HCT116 (cell line): ENCODE measurements at regions not wholly inside any gene's neighbourhood (a gene's known extent, or its start where the extent isn't known, plus 50 kb on each side); places are given as distances from the start of the nearest gene placed in this dataset.
"Not testable (repeated sequence)": the region's sequence is repeated elsewhere in the genome, so short reads cannot be mapped to it uniquely, and the experiment has no call there.

Experiments used
- ATAC-seq: fragments of 200-7000 bp; cut with Tn5 transposase; 2 replicates; pipeline ENCODE4 v1.9.1; 2020; ENCODE audit warnings: mild to moderate bottlenecking, moderate library complexity
- BruUV-seq: library from RNA; stranded (reverse); fragments of 400-500 nt; replicated peaks from 2 replicates; lab custom pipeline; 2021; lab: Mats Ljungman, UMichigan
- CTCF ChIA-PET: fragments of 300-600 bp; sonication (Branson Sonifier 250); formaldehyde crosslinking; loops from one replicate; lab custom pipeline; 2021; ENCODE audit warnings: antibody characterized with exemption; lab: Charles Lee
- POLR2A ChIA-PET: fragments of 300-600, 350-600 bp; sonication (Branson Sonifier 250); formaldehyde crosslinking; loops from one replicate; lab custom pipeline; 2021; ENCODE audit warnings: antibody characterized with exemption; lab: Charles Lee
- RAD21 ChIA-PET, 2 experiments: fragments of 300-600 bp; sonication (Branson Sonifier 250); formaldehyde crosslinking; loops; one replicate each; lab custom pipeline; 2023; ENCODE audit warnings: low total read pairs in 2 of 2; ENCODE audit not compliant: uncharacterized antibody in 2 of 2, unreplicated experiment in 2 of 2, low non-redundant PET in 1 of 2; lab: Charles Lee
- DNase-seq: peaks from one replicate; pipeline ENCODE4 v3.0.0-alpha.2; 2010; ENCODE audit warnings: low read depth, low spot score
- H2AFZ ChIP-seq: fragments of 200-600 bp; shearing (Covaris generic), sonication (generic); 2 replicates; pipeline ENCODE4 v1.6.1; 2017; ENCODE audit warnings: low read depth, mixed run types, mixed read lengths, antibody characterized with exemption, low read length; ENCODE audit not compliant: poor library complexity, severe bottlenecking
- H3K27ac ChIP-seq: 2 replicates; pipeline ENCODE4 v1.5.1; 2012; ENCODE audit warnings: low read depth, low read length
- H3K27me3 ChIP-seq: fragments of 200-600 bp; sonication (generic); 2 replicates; pipeline ENCODE4 v1.6.1; 2016; ENCODE audit warnings: mixed run types, low read length, mixed read lengths; ENCODE audit not compliant: insufficient read depth
- H3K36me3 ChIP-seq, 2 experiments: fragments of 200-500 bp in 1 of 2; fragments of 200-600 bp in 1 of 2; sonication (Bioruptor generic) in 1 of 2; sonication (generic) in 1 of 2; 2 replicates each; pipeline versions ENCODE4 v1.5.1 to v1.6.1; 2014 to 2016; ENCODE audit warnings: low read length in 2 of 2, inconsistent platforms in 1 of 2, mixed read lengths in 1 of 2, mixed run types in 1 of 2; ENCODE audit not compliant: insufficient read depth in 2 of 2, control insufficient read depth in 1 of 2
- H3K4me1 ChIP-seq, 2 experiments: fragments of 200-600 bp in 1 of 2; sonication (generic) in 1 of 2; 2 replicates each; pipeline versions ENCODE4 v1.5.1 to v1.6.1; 2012 to 2017; ENCODE audit warnings: low read length in 2 of 2, inconsistent platforms in 1 of 2, mild to moderate bottlenecking in 1 of 2, mixed read lengths in 1 of 2, mixed run types in 1 of 2, moderate library complexity in 1 of 2; ENCODE audit not compliant: insufficient read depth in 2 of 2, control insufficient read depth in 1 of 2
- H3K4me2 ChIP-seq: fragments of 200-600 bp; sonication (generic); 2 replicates; pipeline ENCODE4 v1.6.1; 2017; ENCODE audit warnings: mixed run types, low read length, mixed read lengths
- H3K4me3 ChIP-seq, 2 experiments: fragments of 200-600 bp in 1 of 2; sonication (generic) in 1 of 2; replicated peaks in 1 of 2; 2 replicates each; pipeline ENCODE4 v1.5.1; 2011 to 2016; ENCODE audit warnings: low read length in 2 of 2, control low read depth in 1 of 2, low read depth in 1 of 2, mild to moderate bottlenecking in 1 of 2, mixed read lengths in 1 of 2, mixed run types in 1 of 2
- H3K79me2 ChIP-seq: fragments of 200-600 bp; sonication (generic); 2 replicates; pipeline ENCODE4 v1.6.1; 2017; ENCODE audit warnings: mild to moderate bottlenecking, mixed run types, low read length, moderate library complexity, mixed read lengths; ENCODE audit not compliant: insufficient read depth
- H3K9ac ChIP-seq: fragments of 200-600 bp; sonication (generic); 2 replicates; pipeline ENCODE4 v1.6.1; 2016; ENCODE audit warnings: low read length, mixed read lengths
- H3K9me2 ChIP-seq: fragments of 200-600 bp; sonication (generic), shearing (Covaris generic); 2 replicates; pipeline ENCODE4 v1.6.1; 2017; ENCODE audit warnings: mixed run types, mild to moderate bottlenecking, moderate library complexity; ENCODE audit not compliant: insufficient read depth
- H3K9me3 ChIP-seq, 2 experiments: fragments of 200-500 bp in 1 of 2; fragments of 200-600 bp in 1 of 2; sonication (Bioruptor generic) in 1 of 2; sonication (generic) in 1 of 2; 2 replicates each; pipeline ENCODE4 v1.6.1; 2014 to 2017; ENCODE audit warnings: low read length in 2 of 2, mixed read lengths in 2 of 2, inconsistent platforms in 1 of 2, low read depth in 1 of 2, mild to moderate bottlenecking in 1 of 2, mixed run types in 1 of 2, moderate library complexity in 1 of 2; ENCODE audit not compliant: control insufficient read depth in 1 of 2, insufficient read depth in 1 of 2
- H4K20me1 ChIP-seq: fragments of 200-600 bp; sonication (generic), shearing (Covaris generic); 2 replicates; pipeline ENCODE4 v1.6.1; 2017; ENCODE audit warnings: mixed run types, mild to moderate bottlenecking, moderate library complexity; ENCODE audit not compliant: insufficient read depth
- CEBPB ChIP-seq: IDR thresholded peaks from 2 replicates; pipeline ENCODE4 v1.6.1; 2012; ENCODE audit warnings: low read depth
- ELF1 ChIP-seq: IDR thresholded peaks from 2 replicates; pipeline ENCODE4 v1.6.1; 2012; ENCODE audit warnings: low read depth, borderline replicate concordance
- EZH2 ChIP-seq: fragments of 200-600 bp; sonication (generic); IDR thresholded peaks from 2 replicates; pipeline ENCODE4 v1.6.1; 2017; ENCODE audit warnings: antibody characterized with exemption, mixed run types
- EZH2phosphoT487 ChIP-seq: fragments of 200-600 bp; IDR thresholded peaks from 2 replicates; pipeline ENCODE4 v1.6.1; 2018; ENCODE audit warnings: antibody characterized with exemption, borderline replicate concordance
- JUND ChIP-seq: IDR thresholded peaks from 2 replicates; pipeline ENCODE4 v1.6.1; 2012
- RAD21 ChIP-seq: IDR thresholded peaks from 2 replicates; pipeline ENCODE4 v1.6.1; 2012; ENCODE audit warnings: low read depth, mild to moderate bottlenecking
- SP1 ChIP-seq: IDR thresholded peaks from 2 replicates; pipeline ENCODE4 v1.6.1; 2012; ENCODE audit warnings: low read depth
- SRF ChIP-seq: IDR thresholded peaks from 2 replicates; pipeline ENCODE4 v1.6.1; 2012; ENCODE audit warnings: low read depth
- TCF7L2 ChIP-seq: IDR thresholded peaks from 2 replicates; pipeline ENCODE4 v1.7.0; 2011; ENCODE audit warnings: borderline replicate concordance, inconsistent platforms; ENCODE audit not compliant: insufficient read depth, insufficient read length; ENCODE audit errors: extremely low read depth
- ZFX ChIP-seq: fragments of 450-650 bp; IDR thresholded peaks from 2 replicates; pipeline ENCODE4 v1.6.1; 2017
- ZNF274 ChIP-seq: fragments of 200-500 bp; sonication (Bioruptor generic); IDR thresholded peaks from 2 replicates; pipeline ENCODE4 v1.6.1; 2014; ENCODE audit warnings: mild to moderate bottlenecking, low read depth, low read length, inconsistent platforms
- intact Hi-C: fragments of 100-400 bp; cut with micrococcal nuclease; formaldehyde crosslinking; loops from 2 replicates; pipeline ENCODE4 v1.10.0; 2022
- TF ChIP-seq, protein P1 (sequence below): IDR thresholded peaks from 2 replicates; pipeline ENCODE4 v1.6.1; 2012
- TF ChIP-seq, protein P2 (sequence below): IDR thresholded peaks from 2 replicates; pipeline ENCODE4 v1.6.1; 2012

DNA sequence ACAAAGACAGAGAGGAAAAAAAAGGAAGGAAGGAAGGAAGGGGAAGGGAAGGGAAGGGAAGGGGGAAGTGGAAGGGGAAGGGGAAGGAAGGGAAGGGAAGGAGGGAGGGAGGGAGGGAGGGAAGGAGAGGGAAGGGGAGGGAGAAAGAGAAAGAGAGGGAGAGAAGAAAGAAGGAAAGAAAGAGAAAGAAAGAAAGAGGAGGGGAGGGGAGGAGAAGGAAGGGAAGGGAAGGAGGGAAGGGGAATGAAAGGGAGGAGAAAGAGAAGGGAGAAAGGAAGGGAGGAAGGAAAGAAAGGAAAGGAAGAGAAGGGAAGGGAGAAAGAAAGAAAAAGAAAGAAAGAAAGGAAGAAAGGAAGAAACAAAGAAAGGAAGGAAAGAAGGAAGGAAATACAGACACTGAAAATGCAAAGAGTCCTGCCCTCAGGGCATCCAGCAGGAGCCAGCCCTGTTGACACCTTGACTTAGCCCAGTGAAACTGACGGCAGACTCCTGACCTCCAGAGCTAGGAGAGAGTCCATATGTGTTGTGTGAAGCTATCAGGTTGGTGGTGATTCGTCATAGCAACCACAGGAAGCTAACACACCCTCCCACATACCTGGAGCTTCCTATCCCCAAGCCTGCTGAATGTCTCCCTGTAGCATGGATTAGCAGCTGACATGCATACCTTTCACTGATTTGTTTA, 58.7 kb upstream of the SULF2 start:
- intact Hi-C loops: no loop called here
- Histone ChIP-seq H3K9me3 (no peaks in the 10 kb centered on the region), H2AFZ (no peak overlapping the region), H3K79me2 (no peaks in the 10 kb centered on the region), H3K36me3 (no peaks in the 10 kb centered on the region), H3K9ac (no peak overlapping the region), H3K4me1 (peaks cover 0 to 3% of the 10 kb centered on the region in 2 experiments; a peak in 1 of 4 replicates), H3K4me2 (no peak overlapping the region), H3K27me3 (no peaks in the 10 kb centered on the region), H3K9me2 (no peaks in the 10 kb centered on the region), H3K4me3 (no peak overlapping the region), H3K27ac (no peak overlapping the region), H4K20me1 (no peaks in the 10 kb centered on the region)
- TF ChIP-seq ZFX (no peak), JUND (no peak), ELF1 (no peak), ZNF274 (no peak), RAD21 (no peak), EZH2phosphoT487 (no peak), TCF7L2 (no peak), EZH2 (no peak), SP1 (no peak), CEBPB (no peak), SRF (no peak)
- TF ChIP-seq, protein P1, sequence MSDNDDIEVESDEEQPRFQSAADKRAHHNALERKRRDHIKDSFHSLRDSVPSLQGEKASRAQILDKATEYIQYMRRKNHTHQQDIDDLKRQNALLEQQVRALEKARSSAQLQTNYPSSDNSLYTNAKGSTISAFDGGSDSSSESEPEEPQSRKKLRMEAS: no peak
- TF ChIP-seq, protein P2, sequence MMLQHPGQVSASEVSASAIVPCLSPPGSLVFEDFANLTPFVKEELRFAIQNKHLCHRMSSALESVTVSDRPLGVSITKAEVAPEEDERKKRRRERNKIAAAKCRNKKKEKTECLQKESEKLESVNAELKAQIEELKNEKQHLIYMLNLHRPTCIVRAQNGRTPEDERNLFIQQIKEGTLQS: no peak
- no TSS peak for BruUV-seq
- RAD21 ChIA-PET: no interaction called here
- CTCF ChIA-PET: no interaction called here
- peak; percentile 54 for ATAC-seq
- DNase-seq: no peak
- POLR2A ChIA-PET: interaction anchor here (0.6 kb wide), 1 partner anchor 51 kb away, joined by 5 read pairs; no protein-coding TSS in a partner anchor

DNA sequence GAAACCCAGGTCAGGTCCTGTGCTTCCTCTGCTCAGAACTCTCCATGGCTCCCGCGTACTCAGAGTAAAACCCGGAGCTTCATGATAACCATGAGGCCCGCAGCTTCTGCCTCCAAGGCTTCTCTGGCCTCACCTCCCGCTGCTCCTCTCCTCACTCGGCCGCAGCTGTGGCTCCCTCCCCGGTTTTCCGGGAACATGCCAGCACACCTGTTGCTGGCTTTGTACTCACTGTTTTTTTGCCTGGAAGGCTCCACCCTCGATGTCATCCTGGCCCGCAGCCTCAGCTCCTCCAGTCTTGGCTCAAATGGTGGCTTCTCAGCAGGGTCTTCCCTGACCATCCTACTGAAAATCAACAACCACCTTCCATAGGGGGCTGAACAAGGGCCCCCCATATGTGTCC, 57.7 kb upstream of the SULF2 start:
- H2AFZ ChIP-seq, H3K36me3 ChIP-seq, ATAC-seq, H4K20me1 ChIP-seq, CTCF ChIA-PET, H3K79me2 ChIP-seq, H3K27ac ChIP-seq, H3K4me3 ChIP-seq, H3K4me1 ChIP-seq, POLR2A ChIA-PET, H3K9ac ChIP-seq, H3K27me3 ChIP-seq, BruUV-seq, H3K9me3 ChIP-seq, H3K9me2 ChIP-seq, intact Hi-C loops, H3K4me2 ChIP-seq, DNase-seq, RAD21 ChIA-PET: not testable (repeated sequence)

DNA sequence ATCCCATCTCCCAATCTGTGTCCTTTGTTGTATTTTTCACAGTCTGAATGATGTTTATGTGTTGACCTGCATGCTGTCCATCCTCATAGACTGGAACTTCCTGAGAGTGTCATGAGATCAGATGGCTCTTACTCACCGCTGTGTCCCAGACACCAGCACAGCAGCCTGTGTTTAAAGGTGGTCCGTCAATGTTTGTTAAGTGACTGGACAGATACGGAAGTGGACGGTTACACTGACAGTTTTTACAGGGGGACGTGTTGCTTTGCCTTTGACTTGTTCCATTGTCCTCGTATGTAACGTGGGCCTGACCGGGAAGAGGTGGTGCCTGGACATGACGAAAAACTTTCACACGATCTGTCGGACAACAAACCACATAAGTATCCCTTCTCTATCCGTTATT, 56.7 kb upstream of the SULF2 start:
- H3K36me3 ChIP-seq, H3K27ac ChIP-seq, H3K4me3 ChIP-seq, H2AFZ ChIP-seq, BruUV-seq, H3K9me3 ChIP-seq, H3K79me2 ChIP-seq, intact Hi-C loops, H3K9me2 ChIP-seq, RAD21 ChIA-PET, H3K4me1 ChIP-seq, ATAC-seq, CTCF ChIA-PET, H3K9ac ChIP-seq, H3K4me2 ChIP-seq, POLR2A ChIA-PET, DNase-seq, H3K27me3 ChIP-seq, H4K20me1 ChIP-seq: not testable (repeated sequence)
